Ishikawa (cell line): ENCODE measurements at regions not wholly inside any gene's neighbourhood (a gene's known extent, or its start where the extent isn't known, plus 50 kb on each side); places are given as distances from the start of the nearest gene placed in this dataset.

Source experiments
- CEBPB ChIP-seq: IDR thresholded peaks from 2 replicates; pipeline ENCODE4 v1.6.1; 2012
- CREB1 ChIP-seq: IDR thresholded peaks from 2 replicates; pipeline ENCODE4 v1.6.1; 2012; ENCODE audit warnings: low read depth
- EGR1 ChIP-seq: IDR thresholded peaks from 2 replicates; pipeline ENCODE4 v1.6.1; 2012
- EP300 ChIP-seq: IDR thresholded peaks from 2 replicates; pipeline ENCODE4 v1.6.1; 2012; ENCODE audit warnings: borderline replicate concordance
- FOXM1 ChIP-seq: IDR thresholded peaks from 2 replicates; pipeline ENCODE4 v1.6.1; 2012; ENCODE audit warnings: low read depth, borderline replicate concordance
- NFIC ChIP-seq: IDR thresholded peaks from 2 replicates; pipeline ENCODE4 v1.6.1; 2012
- RAD21 ChIP-seq: IDR thresholded peaks from 2 replicates; pipeline ENCODE4 v1.6.1; 2012; ENCODE audit warnings: low read depth
- TAF1 ChIP-seq: IDR thresholded peaks from 2 replicates; pipeline ENCODE4 v1.6.1; 2012; ENCODE audit warnings: low read depth, mild to moderate bottlenecking
- TCF12 ChIP-seq: IDR thresholded peaks from 2 replicates; pipeline ENCODE4 v1.6.1; 2012; ENCODE audit warnings: low read depth
- USF1 ChIP-seq: IDR thresholded peaks from 2 replicates; pipeline ENCODE4 v1.6.1; 2012
- YY1 ChIP-seq: IDR thresholded peaks from 2 replicates; pipeline ENCODE4 v1.6.1; 2012; ENCODE audit warnings: low read depth
- ZBTB7A ChIP-seq: IDR thresholded peaks from 2 replicates; pipeline ENCODE4 v1.6.1; 2012; ENCODE audit warnings: low read depth
- TF ChIP-seq, protein P1 (sequence below): IDR thresholded peaks from 2 replicates; pipeline ENCODE4 v1.6.1; 2012
- TF ChIP-seq, protein P2 (sequence below): IDR thresholded peaks from 2 replicates; pipeline ENCODE4 v1.6.1; 2012; ENCODE audit warnings: low read depth, mild to moderate bottlenecking

GRCh38 chr15:60120100-60120499 lies 116.0 kb downstream of the FOXB1 start:
- TF ChIP-seq CEBPB (no peak), RAD21 (no peak), EGR1 (no peak), TCF12 (no peak), EP300 (no peak), NFIC (no peak), TAF1 (no peak), CREB1 (no peak), YY1 (no peak), FOXM1 (no peak), USF1 (no peak), ZBTB7A (no peak)
- TF ChIP-seq, protein P1, sequence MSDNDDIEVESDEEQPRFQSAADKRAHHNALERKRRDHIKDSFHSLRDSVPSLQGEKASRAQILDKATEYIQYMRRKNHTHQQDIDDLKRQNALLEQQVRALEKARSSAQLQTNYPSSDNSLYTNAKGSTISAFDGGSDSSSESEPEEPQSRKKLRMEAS, result no peak
- TF ChIP-seq, protein P2, sequence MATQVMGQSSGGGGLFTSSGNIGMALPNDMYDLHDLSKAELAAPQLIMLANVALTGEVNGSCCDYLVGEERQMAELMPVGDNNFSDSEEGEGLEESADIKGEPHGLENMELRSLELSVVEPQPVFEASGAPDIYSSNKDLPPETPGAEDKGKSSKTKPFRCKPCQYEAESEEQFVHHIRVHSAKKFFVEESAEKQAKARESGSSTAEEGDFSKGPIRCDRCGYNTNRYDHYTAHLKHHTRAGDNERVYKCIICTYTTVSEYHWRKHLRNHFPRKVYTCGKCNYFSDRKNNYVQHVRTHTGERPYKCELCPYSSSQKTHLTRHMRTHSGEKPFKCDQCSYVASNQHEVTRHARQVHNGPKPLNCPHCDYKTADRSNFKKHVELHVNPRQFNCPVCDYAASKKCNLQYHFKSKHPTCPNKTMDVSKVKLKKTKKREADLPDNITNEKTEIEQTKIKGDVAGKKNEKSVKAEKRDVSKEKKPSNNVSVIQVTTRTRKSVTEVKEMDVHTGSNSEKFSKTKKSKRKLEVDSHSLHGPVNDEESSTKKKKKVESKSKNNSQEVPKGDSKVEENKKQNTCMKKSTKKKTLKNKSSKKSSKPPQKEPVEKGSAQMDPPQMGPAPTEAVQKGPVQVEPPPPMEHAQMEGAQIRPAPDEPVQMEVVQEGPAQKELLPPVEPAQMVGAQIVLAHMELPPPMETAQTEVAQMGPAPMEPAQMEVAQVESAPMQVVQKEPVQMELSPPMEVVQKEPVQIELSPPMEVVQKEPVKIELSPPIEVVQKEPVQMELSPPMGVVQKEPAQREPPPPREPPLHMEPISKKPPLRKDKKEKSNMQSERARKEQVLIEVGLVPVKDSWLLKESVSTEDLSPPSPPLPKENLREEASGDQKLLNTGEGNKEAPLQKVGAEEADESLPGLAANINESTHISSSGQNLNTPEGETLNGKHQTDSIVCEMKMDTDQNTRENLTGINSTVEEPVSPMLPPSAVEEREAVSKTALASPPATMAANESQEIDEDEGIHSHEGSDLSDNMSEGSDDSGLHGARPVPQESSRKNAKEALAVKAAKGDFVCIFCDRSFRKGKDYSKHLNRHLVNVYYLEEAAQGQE, result no peak
